CD4-positive, CD25-positive, alpha-beta regulatory T cell (primary cell): ENCODE measurements at regions not wholly inside any gene's neighbourhood (a gene's known extent, or its start where the extent isn't known, plus 50 kb on each side); places are given as distances from the start of the nearest gene placed in this dataset.

Experiments used
- ATAC-seq, 2 donors: fragments of 150-1000 bp; cut with Tn5 transposase; one replicate each; pipeline ENCODE4 v1.10.0; 2021; ENCODE audit warnings: low read depth in 2 of 2, moderate number of reproducible peaks in 2 of 2, moderate library complexity in 1 of 2
- DNase-seq, 3 donors: peaks; one replicate each; pipeline versions ENCODE4 v3.0.0 to v3.0.0-alpha.2; 2012 to 2022; ENCODE audit warnings: mixed read lengths in 1 of 3
- H3K27ac ChIP-seq: one replicate; pipeline ENCODE4 v1.7.0; 2013; ENCODE audit warnings: mild to moderate bottlenecking, low read length; ENCODE audit not compliant: insufficient read depth, poor library complexity, severe bottlenecking
- H3K27me3 ChIP-seq: one replicate; pipeline ENCODE4 v1.7.0; 2013; ENCODE audit warnings: low read length; ENCODE audit not compliant: control insufficient read depth, insufficient read depth
- H3K36me3 ChIP-seq: one replicate; pipeline ENCODE4 v1.7.0; 2013; ENCODE audit warnings: mild to moderate bottlenecking, low read length, moderate library complexity; ENCODE audit not compliant: control insufficient read depth, insufficient read depth
- H3K4me1 ChIP-seq: 2 replicates; pipeline ENCODE4 v1.7.0; 2013; ENCODE audit warnings: mild to moderate bottlenecking, low read length; ENCODE audit not compliant: insufficient read depth, control insufficient read depth, poor library complexity, severe bottlenecking
- H3K4me3 ChIP-seq: one replicate; pipeline ENCODE4 v1.7.0; 2013; ENCODE audit warnings: low read depth, mild to moderate bottlenecking, low read length, moderate library complexity
- H3K9me3 ChIP-seq, 2 experiments: 1 replicate in 1 of 2; 2 replicates in 1 of 2; pipeline ENCODE4 v1.7.0; 2013; ENCODE audit warnings: low read length in 2 of 2, mild to moderate bottlenecking in 1 of 2, moderate library complexity in 1 of 2; ENCODE audit not compliant: control insufficient read depth in 2 of 2
- H3K27ac Mint-ChIP-seq, 3 donors: one replicate each; pipeline ENCODE4 v1.8.0; 2020 to 2022; ENCODE audit warnings: mild to moderate bottlenecking in 3 of 3, mixed read lengths in 3 of 3, moderate library complexity in 2 of 3
- H3K27me3 Mint-ChIP-seq: one replicate; pipeline ENCODE4 v1.8.0; 2022; ENCODE audit warnings: mild to moderate bottlenecking, mixed read lengths
- H3K36me3 Mint-ChIP-seq: one replicate; pipeline ENCODE4 v1.8.0; 2020; ENCODE audit warnings: mixed read lengths
- H3K4me1 Mint-ChIP-seq, 4 donors: one replicate each; pipeline ENCODE4 v1.8.0; 2020 to 2022; ENCODE audit warnings: mixed read lengths in 4 of 4, mild to moderate bottlenecking in 1 of 4
- H3K4me3 Mint-ChIP-seq, 4 donors: one replicate each; pipeline ENCODE4 v1.8.0; 2020 to 2022; ENCODE audit warnings: mild to moderate bottlenecking in 4 of 4, mixed read lengths in 4 of 4, moderate library complexity in 3 of 4
- H3K9me3 Mint-ChIP-seq, 7 donors: one replicate each; pipeline ENCODE4 v1.8.0; 2020 to 2022; ENCODE audit warnings: mixed read lengths in 7 of 7, mild to moderate bottlenecking in 3 of 7, moderate library complexity in 2 of 7

DNA sequence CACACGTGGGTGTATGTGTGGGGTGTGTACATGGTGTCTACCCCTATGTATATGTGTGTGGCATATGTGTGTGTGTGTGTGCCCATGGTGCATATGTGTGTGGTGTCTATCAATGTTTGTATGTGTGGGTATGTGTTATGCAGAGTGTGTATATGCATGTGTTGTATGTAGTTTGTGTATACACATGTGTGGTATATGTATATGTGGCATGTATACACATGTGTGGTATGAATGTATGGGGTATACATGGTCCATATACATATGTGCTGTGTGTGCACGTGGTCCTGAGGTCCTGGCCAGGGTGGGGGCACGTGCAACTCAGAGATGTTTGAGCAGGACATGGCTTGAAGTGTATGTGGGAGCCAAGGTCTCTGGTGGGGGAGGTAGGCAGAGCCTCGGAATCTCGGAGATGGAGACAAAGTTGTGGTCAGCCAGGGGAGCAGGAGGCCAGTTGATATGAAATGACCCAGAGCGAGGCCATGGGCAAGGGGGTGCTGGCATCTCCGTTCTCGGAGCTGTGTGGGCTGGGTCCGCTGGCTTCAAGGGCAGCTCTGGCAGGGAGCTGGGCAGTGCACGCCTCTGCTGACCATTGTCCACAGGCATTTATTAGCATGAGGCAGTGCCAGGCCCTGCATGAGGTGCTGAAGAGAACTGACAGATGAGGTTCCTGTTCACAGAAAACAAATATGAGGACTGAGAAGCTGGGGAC is 276.2 kb upstream of the CHD6 start:
- DNase-seq (no peak), ATAC-seq (no peak)
- no peaks in the 10 kb centered on the region for H3K36me3 ChIP-seq
- H3K4me1 Mint-ChIP-seq: no peaks in the 10 kb centered on the region
- H3K27ac ChIP-seq: no peak overlapping the region
- no peaks in the 10 kb centered on the region for H3K4me1 ChIP-seq
- no peaks in the 10 kb centered on the region for H3K9me3 ChIP-seq
- H3K27me3 Mint-ChIP-seq: no peaks in the 10 kb centered on the region
- peaks cover 0 to 3% (median 0%) of the 10 kb centered on the region in 7 donors for H3K9me3 Mint-ChIP-seq
- H3K27me3 ChIP-seq: no peaks in the 10 kb centered on the region
- no peak overlapping the region for H3K27ac Mint-ChIP-seq
- H3K36me3 Mint-ChIP-seq: no peaks in the 10 kb centered on the region
- no peak overlapping the region for H3K4me3 Mint-ChIP-seq
- H3K4me3 ChIP-seq: no peak overlapping the region

GRCh38 chr20:41892031-41892430 is 273.9 kb upstream of the CHD6 start:
- no peak overlapping the region for H3K27ac ChIP-seq
- Mint-ChIP-seq H3K4me1 (no peaks in the 10 kb centered on the region), H3K9me3 (peaks cover 0 to 3% (median 0%) of the 10 kb centered on the region in 7 donors), H3K36me3 (no peaks in the 10 kb centered on the region), H3K4me3 (no peak overlapping the region), H3K27ac (no peak overlapping the region), H3K27me3 (no peaks in the 10 kb centered on the region)
- H3K27me3 ChIP-seq: peaks cover 2% of the 10 kb centered on the region
- no peaks in the 10 kb centered on the region for H3K9me3 ChIP-seq
- DNase-seq (no peak), ATAC-seq (no peak)
- no peaks in the 10 kb centered on the region for H3K4me1 ChIP-seq
- no peak overlapping the region for H3K4me3 ChIP-seq
- no peaks in the 10 kb centered on the region for H3K36me3 ChIP-seq

- Mint-ChIP-seq H3K27ac (no peak overlapping the region), H3K9me3 (peaks cover 0 to 3% (median 0%) of the 10 kb centered on the region in 7 donors), H3K4me1 (no peaks in the 10 kb centered on the region), H3K4me3 (no peak overlapping the region), H3K36me3 (no peaks in the 10 kb centered on the region), H3K27me3 (no peaks in the 10 kb centered on the region)
- H3K27me3 ChIP-seq: peaks cover 2% of the 10 kb centered on the region
- H3K9me3 ChIP-seq: no peaks in the 10 kb centered on the region
- H3K4me3 ChIP-seq: no peak overlapping the region
- H3K4me1 ChIP-seq: no peaks in the 10 kb centered on the region
- H3K36me3 ChIP-seq: no peaks in the 10 kb centered on the region
- H3K27ac ChIP-seq: no peak overlapping the region
- no peak for ATAC-seq
- DNase-seq: no peak
These were observed 271.7 kb upstream of the CHD6 start for GRCh38 chr20:41889844-41890224.

- Mint-ChIP-seq H3K27ac (no peak overlapping the region), H3K4me3 (no peak overlapping the region), H3K4me1 (no peaks in the 10 kb centered on the region), H3K9me3 (peaks cover 0 to 3% (median 0%) of the 10 kb centered on the region in 7 donors), H3K27me3 (no peaks in the 10 kb centered on the region), H3K36me3 (no peaks in the 10 kb centered on the region)
- peaks cover 2% of the 10 kb centered on the region for H3K27me3 ChIP-seq
- no peaks in the 10 kb centered on the region for H3K36me3 ChIP-seq
- no peak for ATAC-seq
- no peaks in the 10 kb centered on the region for H3K9me3 ChIP-seq
- no peak overlapping the region for H3K27ac ChIP-seq
- no peaks in the 10 kb centered on the region for H3K4me1 ChIP-seq
- no peak for DNase-seq
- no peak overlapping the region for H3K4me3 ChIP-seq
These were observed 271.1 kb upstream of the CHD6 start for GRCh38 chr20:41889126-41889843.

- no peaks in the 10 kb centered on the region for H3K9me3 ChIP-seq
These were observed 270.3 kb upstream of the CHD6 start for GRCh38 chr20:41888434-41888833.

GRCh38 chr20:41887500-41887899 is 269.3 kb upstream of the CHD6 start:
- ATAC-seq (no peak), DNase-seq (no peak)
- Histone ChIP-seq H3K27ac (no peak overlapping the region), H3K9me3 (no peaks in the 10 kb centered on the region), H3K4me3 (no peak overlapping the region), H3K36me3 (no peaks in the 10 kb centered on the region), H3K4me1 (no peaks in the 10 kb centered on the region), H3K27me3 (peaks cover 2% of the 10 kb centered on the region)
- Mint-ChIP-seq H3K27me3 (no peaks in the 10 kb centered on the region), H3K4me3 (no peak overlapping the region), H3K27ac (no peak overlapping the region), H3K9me3 (peaks cover 0 to 3% (median 0%) of the 10 kb centered on the region in 7 donors), H3K4me1 (no peaks in the 10 kb centered on the region), H3K36me3 (no peaks in the 10 kb centered on the region)

More at GRCh38 chr20:41888434-41888833, 270.3 kb upstream of the CHD6 start:
- ATAC-seq (no peak), DNase-seq (no peak)
- Histone ChIP-seq H3K27ac (no peak overlapping the region), H3K36me3 (no peaks in the 10 kb centered on the region), H3K4me3 (no peak overlapping the region), H3K4me1 (no peaks in the 10 kb centered on the region), H3K27me3 (peaks cover 2% of the 10 kb centered on the region)
- Mint-ChIP-seq H3K4me3 (no peak overlapping the region), H3K4me1 (no peaks in the 10 kb centered on the region), H3K27me3 (no peaks in the 10 kb centered on the region), H3K27ac (no peak overlapping the region), H3K36me3 (no peaks in the 10 kb centered on the region), H3K9me3 (peaks cover 0 to 3% (median 0%) of the 10 kb centered on the region in 7 donors)

GRCh38 chr20:41881466-41882046 is 263.4 kb upstream of the CHD6 start:
- Histone ChIP-seq H3K4me1 (no peaks in the 10 kb centered on the region), H3K27me3 (no peaks in the 10 kb centered on the region), H3K9me3 (no peaks in the 10 kb centered on the region), H3K27ac (no peak overlapping the region), H3K4me3 (no peak overlapping the region), H3K36me3 (no peaks in the 10 kb centered on the region)
- ATAC-seq (no peak), DNase-seq (no peak)
- Mint-ChIP-seq H3K36me3 (no peaks in the 10 kb centered on the region), H3K27me3 (no peaks in the 10 kb centered on the region), H3K27ac (no peak overlapping the region), H3K4me1 (no peaks in the 10 kb centered on the region), H3K9me3 (peaks cover 0 to 4% (median 0%) of the 10 kb centered on the region in 7 donors), H3K4me3 (no peak overlapping the region)
